GM18858 (cell line): ENCODE measurements at regions not wholly inside any gene's neighbourhood (a gene's known extent, or its start where the extent isn't known, plus 50 kb on each side); places are given as distances from the start of the nearest gene placed in this dataset.
"Not testable (repeated sequence)": the region's sequence is repeated elsewhere in the genome, so short reads cannot be mapped to it uniquely, and the experiment has no call there.

ENCODE experiments used
- ATAC-seq: cut with Tn5 transposase; IDR thresholded peaks from one replicate; pipeline ENCODE4 v1.9.1; 2021; ENCODE audit not compliant: unreplicated experiment

DNA sequence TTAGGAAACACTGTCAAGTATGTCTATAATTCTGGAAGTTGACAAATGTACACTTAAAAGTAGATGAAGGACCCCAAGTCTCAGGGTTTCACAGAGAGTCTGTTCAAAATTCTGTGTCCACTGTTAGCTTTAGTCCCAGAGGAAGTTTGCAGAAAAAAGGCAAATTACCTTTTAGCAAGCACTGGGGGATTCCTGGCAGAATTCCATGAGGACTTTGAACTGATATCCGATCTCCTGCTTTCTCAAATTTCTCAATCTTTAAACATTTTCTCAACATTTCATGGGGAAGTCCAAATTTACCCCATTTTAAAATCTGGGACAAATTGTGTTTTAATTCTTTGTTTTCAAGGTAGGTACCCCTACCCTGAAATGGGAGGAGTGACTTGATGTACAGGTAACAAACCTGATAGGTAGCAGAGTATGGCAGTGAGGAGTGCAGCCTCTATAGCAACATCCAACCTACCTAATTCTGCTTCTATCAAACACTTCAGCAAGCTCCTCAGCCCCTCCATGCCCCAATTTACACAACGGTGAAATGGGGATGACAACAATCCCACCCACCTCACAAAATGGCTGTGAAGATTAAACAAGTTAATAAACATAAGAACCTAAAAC lies 344.9 kb downstream of the OMA1 start:
- no peak for ATAC-seq

- no peak for ATAC-seq
Observed at GRCh38 chr1:58200437-58200836, 346.1 kb downstream of the OMA1 start.

- ATAC-seq = no peak
Observed at GRCh38 chr1:58197811-58198210, 348.7 kb downstream of the OMA1 start.

DNA sequence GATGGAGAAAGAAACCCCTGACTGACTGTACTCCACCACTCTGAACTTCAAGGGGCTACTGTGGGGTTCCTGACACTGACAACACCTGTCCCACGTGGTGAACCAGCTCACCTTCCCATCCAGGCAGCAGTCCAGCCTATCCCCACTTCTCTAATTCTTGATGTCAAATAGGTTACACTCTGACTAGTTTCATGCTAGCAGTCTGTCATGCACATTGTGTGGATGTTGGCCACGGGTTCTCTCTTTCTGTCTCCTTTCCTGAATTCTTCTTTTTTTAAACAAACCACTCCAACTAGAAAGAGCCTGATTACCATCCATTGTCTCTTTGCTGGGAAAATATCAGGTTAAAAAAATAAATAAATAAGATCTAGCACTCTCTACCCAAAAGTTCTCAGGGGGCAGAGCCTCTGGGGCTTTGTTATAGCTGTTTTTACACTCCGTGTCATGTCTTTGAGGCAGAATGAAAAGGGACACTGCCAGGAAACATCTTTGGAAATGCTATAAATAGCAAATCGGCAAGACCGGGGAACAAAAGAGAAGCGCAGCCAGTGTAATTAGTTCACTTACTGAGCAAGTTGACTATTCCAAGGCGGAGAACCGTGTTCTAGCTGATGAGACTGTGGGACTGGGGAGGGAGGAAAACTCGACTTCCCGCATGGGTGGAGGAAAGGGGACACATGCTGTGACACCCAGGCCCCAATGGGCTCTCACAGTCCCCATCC lies 356.1 kb downstream of the OMA1 start:
- ATAC-seq = no peak

- no peak for ATAC-seq
Observed at GRCh38 chr1:58189453-58189852, 357.1 kb downstream of the OMA1 start.

GRCh38 chr1:58183286-58183685 lies 363.2 kb downstream of the OMA1 start:
- ATAC-seq = no peak

GRCh38 chr1:58180537-58180936 lies 366.0 kb downstream of the OMA1 start:
- no peak for ATAC-seq

GRCh38 chr1:58169160-58169559 lies 377.4 kb downstream of the OMA1 start:
- not testable (repeated sequence) for ATAC-seq

- not testable (repeated sequence) for ATAC-seq
Observed at GRCh38 chr1:58167131-58167530, 379.4 kb downstream of the OMA1 start.

- no peak for ATAC-seq
Observed at GRCh38 chr1:58166417-58166816, 380.1 kb downstream of the OMA1 start.

DNA sequence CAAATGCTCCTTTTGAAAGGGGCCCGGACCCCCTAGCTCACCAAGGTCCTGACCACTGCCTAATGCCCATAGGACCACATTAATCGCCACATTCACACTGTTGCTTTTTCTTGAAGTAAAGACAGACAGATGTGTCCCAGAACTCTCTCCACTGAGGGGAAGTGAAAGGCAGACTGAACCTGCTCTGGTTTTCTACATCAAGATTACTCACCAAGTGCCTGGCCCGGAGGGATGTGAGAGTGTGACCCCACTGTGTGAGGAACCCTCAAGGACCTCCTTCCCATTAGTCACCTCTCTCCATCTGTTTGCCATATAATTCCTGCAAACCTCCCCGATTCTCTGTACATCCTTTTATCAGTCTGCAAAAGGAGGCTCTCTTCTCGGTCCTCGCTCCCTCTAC lies 381.5 kb downstream of the OMA1 start:
- peak; percentile 58 for ATAC-seq

GRCh38 chr1:58162952-58163550 lies 383.5 kb downstream of the OMA1 start:
- no peak for ATAC-seq

DNA sequence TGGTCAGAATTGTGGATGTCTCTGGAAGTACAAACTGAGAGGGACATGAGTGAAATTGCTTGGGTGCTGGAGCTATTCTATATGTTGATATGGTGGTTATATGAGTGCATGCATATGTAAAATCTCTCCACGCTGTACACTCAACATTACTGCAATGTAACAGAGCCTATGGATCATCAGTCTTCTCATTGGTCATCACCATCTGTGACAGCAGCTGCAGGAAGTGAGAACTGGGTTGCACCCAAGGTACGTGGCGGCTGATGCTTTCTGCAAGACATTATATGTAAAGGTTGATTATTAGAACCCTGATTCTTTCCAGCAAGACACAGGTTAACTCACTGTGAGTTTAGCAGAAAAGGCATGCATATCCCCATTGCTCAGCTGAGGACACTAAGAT lies 387.1 kb downstream of the OMA1 start:
- ATAC-seq = no peak

DNA sequence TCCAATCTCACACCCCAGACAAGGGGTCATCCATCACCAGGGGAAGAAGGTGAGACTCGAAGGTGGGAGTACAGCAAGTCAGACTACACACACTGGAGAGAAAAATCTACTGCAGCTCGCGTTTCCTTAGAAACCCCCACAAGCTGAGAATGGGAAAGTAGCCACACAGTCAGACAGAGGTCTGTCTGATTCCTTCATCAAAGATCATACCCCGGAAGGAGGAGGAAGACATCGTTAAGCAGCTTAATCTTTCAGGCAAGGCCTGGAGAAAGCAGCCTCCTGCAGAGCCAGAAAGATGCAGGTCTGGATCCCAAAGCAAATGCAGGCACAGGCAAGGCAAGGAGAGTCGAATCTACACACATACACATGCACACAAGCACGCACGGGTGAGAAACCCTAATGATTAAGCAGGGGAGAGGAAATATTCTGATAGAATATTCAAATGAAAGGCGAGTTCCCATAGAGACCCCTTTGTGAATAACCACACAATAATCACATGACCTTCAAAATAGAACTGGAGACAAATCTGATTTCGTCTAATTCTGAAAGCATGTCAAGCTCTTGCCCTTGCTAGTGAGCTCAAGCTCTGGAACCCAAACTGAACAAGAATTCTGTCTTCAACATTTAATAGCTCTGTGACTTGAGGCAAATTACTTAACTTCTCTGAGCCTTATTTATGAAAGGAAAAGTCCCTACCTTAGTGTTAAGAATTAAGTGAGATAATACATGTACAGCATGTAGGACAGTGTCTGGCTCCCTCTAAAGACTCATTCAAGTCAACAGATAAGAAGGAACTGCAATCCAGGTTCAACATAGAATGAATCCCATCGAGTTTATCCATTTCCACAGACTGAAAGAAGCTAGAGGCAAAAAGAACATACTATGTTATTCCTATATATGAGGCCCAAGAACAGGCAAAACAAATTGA lies 387.8 kb downstream of the OMA1 start:
- ATAC-seq = no peak

DNA sequence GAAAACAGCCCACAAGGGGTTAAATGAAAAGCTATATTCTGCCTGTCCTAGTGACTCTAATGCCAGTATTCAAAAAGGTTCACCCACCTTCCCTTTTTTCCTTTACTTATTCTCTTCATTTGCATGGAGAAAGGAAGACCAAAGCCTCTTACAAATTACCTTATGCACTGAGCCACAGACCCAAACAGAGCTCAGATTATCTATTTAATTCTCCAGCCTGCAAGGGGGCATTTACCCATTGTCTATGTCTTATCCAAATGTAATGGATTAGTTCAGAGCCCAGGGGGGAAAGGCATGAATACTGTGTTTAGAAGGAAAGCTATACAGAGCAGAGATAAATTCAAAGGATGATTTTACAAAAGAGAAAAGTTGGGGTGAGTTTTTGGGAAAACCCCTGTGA lies 388.5 kb downstream of the OMA1 start:
- ATAC-seq = no peak

- ATAC-seq = no peak
Observed at GRCh38 chr1:58157256-58157655, 389.3 kb downstream of the OMA1 start.

GRCh38 chr1:58156831-58157230 lies 389.7 kb downstream of the OMA1 start:
- ATAC-seq = no peak

GRCh38 chr1:58156124-58156468 lies 390.4 kb downstream of the OMA1 start:
- ATAC-seq = peak; percentile 86

DNA sequence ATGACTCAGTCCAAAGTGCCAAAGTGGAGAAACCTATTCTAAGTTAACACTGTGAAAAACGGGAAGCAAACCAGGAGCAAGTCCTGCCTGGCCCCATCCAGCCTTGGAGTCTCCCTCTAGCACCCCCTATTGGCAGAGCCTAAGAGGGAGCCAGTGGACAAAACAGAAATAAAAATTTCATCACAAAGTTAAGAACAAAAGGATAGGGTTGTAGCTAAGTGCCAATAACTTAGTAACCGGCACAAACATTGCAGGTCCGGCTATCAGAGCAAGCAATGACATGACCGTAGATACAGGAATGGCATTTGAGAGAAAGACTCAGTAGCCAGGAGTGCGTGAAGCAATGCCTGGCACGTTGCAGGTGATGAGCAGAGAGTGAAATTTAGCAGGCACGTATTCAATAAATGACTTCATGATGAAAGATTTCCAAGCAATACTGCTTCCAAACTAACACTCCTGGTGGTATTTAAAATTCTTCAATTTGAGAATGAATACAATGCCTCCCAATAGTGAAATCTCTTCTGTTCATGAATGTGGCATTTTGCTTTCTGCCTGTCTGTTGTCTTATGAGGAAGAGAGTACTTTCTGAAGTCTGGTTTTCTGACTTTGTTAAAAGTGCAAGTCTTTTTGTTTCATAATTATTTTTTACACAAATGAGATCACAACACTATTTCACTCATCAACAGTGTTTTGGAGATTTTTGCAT lies 391.0 kb downstream of the OMA1 start:
- peak; percentile 67 for ATAC-seq

DNA sequence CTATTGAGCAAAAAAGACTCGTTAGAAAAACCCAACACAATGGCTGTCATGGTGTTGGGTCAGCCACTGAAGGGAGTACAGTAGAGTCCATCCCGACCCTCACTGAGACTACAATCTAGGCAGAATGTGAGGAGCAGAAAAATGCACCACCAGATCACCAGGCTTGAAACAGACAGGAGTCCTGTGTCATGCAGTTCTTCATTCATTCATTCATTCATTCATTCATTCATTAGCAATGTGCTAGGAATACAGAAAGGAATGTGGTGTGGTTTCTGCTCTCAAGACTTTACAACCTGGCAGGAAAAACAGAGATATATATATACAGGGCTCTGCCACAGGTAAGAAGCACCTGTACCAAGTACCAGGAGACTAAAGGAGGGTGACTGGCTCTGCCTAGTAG lies 392.3 kb downstream of the OMA1 start:
- no peak for ATAC-seq

GRCh38 chr1:58152697-58153096 lies 393.8 kb downstream of the OMA1 start:
- ATAC-seq = no peak
